GM12875 (cell line): ENCODE measurements at regions not wholly inside any gene's neighbourhood (a gene's known extent, or its start where the extent isn't known, plus 50 kb on each side); places are given as distances from the start of the nearest gene placed in this dataset.

Experiments
- H3K4me3 ChIP-seq: one replicate; pipeline ENCODE4 v1.5.1; 2011; ENCODE audit warnings: low read depth, low read length, control low read depth
- TF ChIP-seq, protein P1 (sequence below): IDR thresholded peaks from 2 replicates; pipeline ENCODE4 v1.5.1; 2011; ENCODE audit warnings: low read depth, mild to moderate bottlenecking, control low read depth, inconsistent platforms, low read length, moderate library complexity, borderline replicate concordance; ENCODE audit not compliant: insufficient read depth

GRCh38 chrX:3779546-3779945 is 66.1 kb upstream of the PRKX start:
- no peak overlapping the region for H3K4me3 ChIP-seq
- TF ChIP-seq, protein P1, sequence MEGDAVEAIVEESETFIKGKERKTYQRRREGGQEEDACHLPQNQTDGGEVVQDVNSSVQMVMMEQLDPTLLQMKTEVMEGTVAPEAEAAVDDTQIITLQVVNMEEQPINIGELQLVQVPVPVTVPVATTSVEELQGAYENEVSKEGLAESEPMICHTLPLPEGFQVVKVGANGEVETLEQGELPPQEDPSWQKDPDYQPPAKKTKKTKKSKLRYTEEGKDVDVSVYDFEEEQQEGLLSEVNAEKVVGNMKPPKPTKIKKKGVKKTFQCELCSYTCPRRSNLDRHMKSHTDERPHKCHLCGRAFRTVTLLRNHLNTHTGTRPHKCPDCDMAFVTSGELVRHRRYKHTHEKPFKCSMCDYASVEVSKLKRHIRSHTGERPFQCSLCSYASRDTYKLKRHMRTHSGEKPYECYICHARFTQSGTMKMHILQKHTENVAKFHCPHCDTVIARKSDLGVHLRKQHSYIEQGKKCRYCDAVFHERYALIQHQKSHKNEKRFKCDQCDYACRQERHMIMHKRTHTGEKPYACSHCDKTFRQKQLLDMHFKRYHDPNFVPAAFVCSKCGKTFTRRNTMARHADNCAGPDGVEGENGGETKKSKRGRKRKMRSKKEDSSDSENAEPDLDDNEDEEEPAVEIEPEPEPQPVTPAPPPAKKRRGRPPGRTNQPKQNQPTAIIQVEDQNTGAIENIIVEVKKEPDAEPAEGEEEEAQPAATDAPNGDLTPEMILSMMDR: no peak

GRCh38 chrX:3777416-3777815 is 64.0 kb upstream of the PRKX start:
- H3K4me3 ChIP-seq: no peak overlapping the region
- TF ChIP-seq, protein P1: no peak

DNA sequence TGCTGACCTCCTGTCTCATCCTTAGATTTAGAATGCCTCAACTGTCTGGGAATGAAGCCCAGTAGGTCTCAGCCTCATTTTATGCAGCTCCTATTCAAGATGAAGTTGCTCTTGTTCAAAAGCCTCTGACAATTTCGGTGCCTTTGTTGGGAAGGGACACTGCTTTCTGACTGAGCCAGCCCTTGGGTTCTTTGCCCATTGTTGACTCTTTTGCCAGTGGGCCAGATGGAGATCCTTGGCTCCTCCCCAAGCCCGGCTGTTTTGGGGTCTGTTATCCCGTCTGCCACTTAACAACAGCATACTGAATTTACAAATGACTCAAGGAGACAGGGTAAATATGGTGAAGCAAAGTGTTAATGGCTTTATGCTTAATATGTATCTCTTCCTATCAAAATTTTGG is 58.3 kb upstream of the PRKX start:
- no peak overlapping the region for H3K4me3 ChIP-seq

GRCh38 chrX:3768881-3769280 is 55.4 kb upstream of the PRKX start:
- TF ChIP-seq, protein P1: no peak
- no peak overlapping the region for H3K4me3 ChIP-seq

More for the DNA sequence above, 58.3 kb upstream of the PRKX start:
- TF ChIP-seq, protein P1: no peak
